HEK293 (cell line): ENCODE measurements at regions not wholly inside any gene's neighbourhood (a gene's known extent, or its start where the extent isn't known, plus 50 kb on each side); places are given as distances from the start of the nearest gene placed in this dataset.

Experiments used
- CTCF ChIA-PET: fragments of 350-600 bp; formaldehyde crosslinking; extraction: SDS; loops from one replicate; lab custom pipeline; 2021; ENCODE audit warnings: antibody characterized with exemption; lab: Yijun Ruan, JAX
- POLR2A ChIA-PET: fragments of 300-600 bp; formaldehyde crosslinking; extraction: SDS; loops from one replicate; lab custom pipeline; 2020; ENCODE audit warnings: antibody characterized with exemption, inconsistent platforms; lab: Yijun Ruan, JAX
- H3K27ac ChIP-seq: fragments of 200-500 bp; sonication (Bioruptor generic); 2 replicates; pipeline ENCODE4 v1.5.1; 2014; ENCODE audit warnings: low read depth, low read length, control low read depth, inconsistent platforms; ENCODE audit errors: extremely low read depth
- H3K36me3 ChIP-seq, 2 experiments: fragments of 200-500 bp in 1 of 2; sonication (Bioruptor generic) in 1 of 2; 1 replicate in 1 of 2; 2 replicates in 1 of 2; pipeline ENCODE4 v1.5.1; 2014 to 2017; ENCODE audit warnings: inconsistent platforms in 2 of 2, low read length in 2 of 2; ENCODE audit not compliant: control insufficient read depth in 2 of 2, insufficient read depth in 1 of 2
- H3K4me1 ChIP-seq: fragments of 200-500 bp; sonication (Bioruptor generic); 2 replicates; pipeline ENCODE4 v1.5.1; 2014; ENCODE audit warnings: mild to moderate bottlenecking, low read length, inconsistent platforms; ENCODE audit not compliant: control insufficient read depth, insufficient read depth
- H3K4me3 ChIP-seq: 2 replicates; pipeline ENCODE4 v1.5.1; 2011; ENCODE audit warnings: low read depth, mild to moderate bottlenecking, control low read depth, low read length, moderate library complexity
- H3K9me3 ChIP-seq: fragments of 200-500 bp; sonication (Bioruptor generic); 2 replicates; pipeline ENCODE4 v1.5.1; 2014; ENCODE audit warnings: low read depth, low read length, inconsistent platforms; ENCODE audit not compliant: control insufficient read depth, insufficient read depth
- EGR2 ChIP-seq: fragments of 450-650 bp; formaldehyde crosslinking; IDR thresholded peaks from 2 replicates; pipeline ENCODE4 v1.5.1; 2016; ENCODE audit warnings: low read depth, missing biosample characterization, missing genetic modification characterization
- GLI4 ChIP-seq: fragments of 450-650 bp; formaldehyde crosslinking; IDR thresholded peaks from 2 replicates; pipeline ENCODE4 v1.5.1; 2016; ENCODE audit warnings: missing biosample characterization, missing genetic modification characterization
- HOXA7 ChIP-seq: sonication (generic); formaldehyde crosslinking; IDR thresholded peaks from 2 replicates; pipeline ENCODE4 v1.8.1; 2022; ENCODE audit warnings: missing genetic modification reagents, borderline replicate concordance
- OVOL3 ChIP-seq: fragments of 450-650 bp; formaldehyde crosslinking; IDR thresholded peaks from 2 replicates; pipeline ENCODE4 v1.5.1; 2016; ENCODE audit warnings: missing biosample characterization, missing genetic modification characterization
- PRDM10 ChIP-seq: fragments of 450-650 bp; formaldehyde crosslinking; IDR thresholded peaks from 2 replicates; pipeline ENCODE4 v1.5.1; 2016; ENCODE audit warnings: missing biosample characterization, missing genetic modification characterization
- SP3 ChIP-seq: fragments of 450-650 bp; formaldehyde crosslinking; IDR thresholded peaks from 2 replicates; pipeline ENCODE4 v1.5.1; 2016; ENCODE audit warnings: missing biosample characterization, missing genetic modification characterization
- SP7 ChIP-seq: fragments of 450-650 bp; formaldehyde crosslinking; IDR thresholded peaks from 2 replicates; pipeline ENCODE4 v1.5.1; 2016; ENCODE audit warnings: missing biosample characterization, missing genetic modification characterization
- ZNF174 ChIP-seq: fragments of 450-650 bp; formaldehyde crosslinking; IDR thresholded peaks from 2 replicates; pipeline ENCODE4 v1.5.0; 2017; ENCODE audit warnings: missing biosample characterization, mild to moderate bottlenecking, missing genetic modification characterization
- ZNF24 ChIP-seq: fragments of 450-650 bp; formaldehyde crosslinking; IDR thresholded peaks from 2 replicates; pipeline ENCODE4 v1.5.1; 2016; ENCODE audit warnings: missing biosample characterization, missing genetic modification characterization
- ZNF311 ChIP-seq: fragments of 450-650 bp; formaldehyde crosslinking; IDR thresholded peaks from 2 replicates; pipeline ENCODE4 v1.5.1; 2017; ENCODE audit warnings: missing biosample characterization, missing genetic modification characterization, borderline replicate concordance
- ZNF324 ChIP-seq: fragments of 450-650 bp; formaldehyde crosslinking; IDR thresholded peaks from 2 replicates; pipeline ENCODE4 v1.5.1; 2016; ENCODE audit warnings: missing biosample characterization, missing genetic modification characterization
- ZNF341 ChIP-seq: fragments of 450-650 bp; formaldehyde crosslinking; IDR thresholded peaks from 2 replicates; pipeline ENCODE4; 2016; ENCODE audit warnings: low read depth, missing biosample characterization, missing genetic modification characterization
- ZNF404 ChIP-seq: fragments of 450-650 bp; formaldehyde crosslinking; IDR thresholded peaks from 2 replicates; pipeline ENCODE4 v1.5.1; 2017; ENCODE audit warnings: missing biosample characterization, missing genetic modification characterization
- ZNF433 ChIP-seq: fragments of 450-650 bp; formaldehyde crosslinking; IDR thresholded peaks from 2 replicates; pipeline ENCODE4 v1.5.1; 2016; ENCODE audit warnings: missing biosample characterization, missing genetic modification characterization, low read depth
- ZNF521 ChIP-seq: fragments of 450-650 bp; formaldehyde crosslinking; IDR thresholded peaks from 2 replicates; pipeline ENCODE4 v1.5.1; 2017; ENCODE audit warnings: missing biosample characterization, mild to moderate bottlenecking, missing genetic modification characterization
- ZNF561 ChIP-seq: fragments of 450-650 bp; IDR thresholded peaks from 2 replicates; pipeline ENCODE4 v1.5.1; 2018; ENCODE audit warnings: missing biosample characterization, missing genetic modification characterization, borderline replicate concordance
- ZXDB ChIP-seq: fragments of 450-650 bp; formaldehyde crosslinking; IDR thresholded peaks from 2 replicates; pipeline ENCODE4 v1.5.1; 2016; ENCODE audit warnings: missing biosample characterization, missing genetic modification characterization
- TF ChIP-seq, protein P1 (sequence below): fragments of 450-650 bp; formaldehyde crosslinking; IDR thresholded peaks from 2 replicates; pipeline ENCODE4 v1.5.1; 2017; ENCODE audit warnings: missing biosample characterization, missing genetic modification characterization
- TF ChIP-seq, protein P2 (sequence below): fragments of 450-650 bp; formaldehyde crosslinking; IDR thresholded peaks from 2 replicates; pipeline ENCODE4 v1.5.0; 2017; ENCODE audit warnings: missing biosample characterization, missing genetic modification characterization, borderline replicate concordance
- TF ChIP-seq, protein P3 (sequence below): fragments of 450-650 bp; IDR thresholded peaks from 2 replicates; pipeline ENCODE4 v1.5.1; 2018; ENCODE audit warnings: missing biosample characterization, missing genetic modification characterization

DNA sequence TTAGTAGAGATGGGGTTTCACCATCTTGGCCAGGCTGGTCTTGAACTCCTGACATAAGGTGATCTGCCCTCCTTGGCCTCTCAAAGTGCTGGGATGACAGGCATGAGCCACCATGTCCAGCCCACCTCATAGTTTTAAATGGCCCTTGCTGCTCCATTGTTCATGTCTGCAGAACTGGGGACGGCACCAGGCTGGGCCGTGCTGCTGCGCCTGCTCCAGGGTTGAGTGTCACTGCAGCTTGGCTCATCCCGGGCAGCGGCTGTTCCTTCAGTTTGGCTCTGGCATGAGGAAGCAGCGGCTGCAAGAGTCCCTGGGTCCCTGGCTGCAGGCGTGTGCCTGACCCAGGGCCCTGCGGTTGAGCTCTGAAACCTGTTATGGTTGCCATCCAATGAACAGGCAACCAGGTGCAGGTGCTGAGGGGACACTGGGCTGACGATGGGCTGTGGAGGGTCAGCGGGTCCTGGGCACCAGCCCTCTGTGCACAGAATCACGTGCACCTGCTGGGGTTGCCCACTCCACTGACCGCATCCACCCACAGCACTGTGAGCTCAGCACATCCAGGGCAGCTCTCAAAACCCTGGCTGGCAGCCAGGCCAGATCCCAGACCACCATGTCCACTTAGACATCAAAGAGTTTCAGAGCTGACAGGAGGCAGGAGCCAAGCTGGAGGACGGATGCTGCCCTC lies 70.2 kb upstream of the PPP2R2D start:
- no peaks in the 10 kb centered on the region for H3K4me1 ChIP-seq
- TF ChIP-seq, protein P1, sequence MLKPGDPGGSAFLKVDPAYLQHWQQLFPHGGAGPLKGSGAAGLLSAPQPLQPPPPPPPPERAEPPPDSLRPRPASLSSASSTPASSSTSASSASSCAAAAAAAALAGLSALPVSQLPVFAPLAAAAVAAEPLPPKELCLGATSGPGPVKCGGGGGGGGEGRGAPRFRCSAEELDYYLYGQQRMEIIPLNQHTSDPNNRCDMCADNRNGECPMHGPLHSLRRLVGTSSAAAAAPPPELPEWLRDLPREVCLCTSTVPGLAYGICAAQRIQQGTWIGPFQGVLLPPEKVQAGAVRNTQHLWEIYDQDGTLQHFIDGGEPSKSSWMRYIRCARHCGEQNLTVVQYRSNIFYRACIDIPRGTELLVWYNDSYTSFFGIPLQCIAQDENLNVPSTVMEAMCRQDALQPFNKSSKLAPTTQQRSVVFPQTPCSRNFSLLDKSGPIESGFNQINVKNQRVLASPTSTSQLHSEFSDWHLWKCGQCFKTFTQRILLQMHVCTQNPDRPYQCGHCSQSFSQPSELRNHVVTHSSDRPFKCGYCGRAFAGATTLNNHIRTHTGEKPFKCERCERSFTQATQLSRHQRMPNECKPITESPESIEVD (tag by site-specific recombination), result no peak
- TF ChIP-seq ZNF24 (tag by site-specific recombination), result no peak
- TF ChIP-seq ZNF561 (tag by site-specific recombination), result no peak
- TF ChIP-seq GLI4 (tag by site-specific recombination), result no peak
- TF ChIP-seq ZXDB, result no peak
- no peak for TF ChIP-seq ZNF341 (tag by site-specific recombination)
- no peak for TF ChIP-seq PRDM10 (tag by site-specific recombination)
- TF ChIP-seq, protein P2, sequence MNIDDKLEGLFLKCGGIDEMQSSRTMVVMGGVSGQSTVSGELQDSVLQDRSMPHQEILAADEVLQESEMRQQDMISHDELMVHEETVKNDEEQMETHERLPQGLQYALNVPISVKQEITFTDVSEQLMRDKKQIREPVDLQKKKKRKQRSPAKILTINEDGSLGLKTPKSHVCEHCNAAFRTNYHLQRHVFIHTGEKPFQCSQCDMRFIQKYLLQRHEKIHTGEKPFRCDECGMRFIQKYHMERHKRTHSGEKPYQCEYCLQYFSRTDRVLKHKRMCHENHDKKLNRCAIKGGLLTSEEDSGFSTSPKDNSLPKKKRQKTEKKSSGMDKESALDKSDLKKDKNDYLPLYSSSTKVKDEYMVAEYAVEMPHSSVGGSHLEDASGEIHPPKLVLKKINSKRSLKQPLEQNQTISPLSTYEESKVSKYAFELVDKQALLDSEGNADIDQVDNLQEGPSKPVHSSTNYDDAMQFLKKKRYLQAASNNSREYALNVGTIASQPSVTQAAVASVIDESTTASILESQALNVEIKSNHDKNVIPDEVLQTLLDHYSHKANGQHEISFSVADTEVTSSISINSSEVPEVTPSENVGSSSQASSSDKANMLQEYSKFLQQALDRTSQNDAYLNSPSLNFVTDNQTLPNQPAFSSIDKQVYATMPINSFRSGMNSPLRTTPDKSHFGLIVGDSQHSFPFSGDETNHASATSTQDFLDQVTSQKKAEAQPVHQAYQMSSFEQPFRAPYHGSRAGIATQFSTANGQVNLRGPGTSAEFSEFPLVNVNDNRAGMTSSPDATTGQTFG (tag by site-specific recombination), result no peak
- TF ChIP-seq ZNF174 (tag by site-specific recombination), result no peak
- TF ChIP-seq ZNF311 (tag by site-specific recombination), result no peak
- TF ChIP-seq OVOL3 (tag by site-specific recombination), result no peak
- TF ChIP-seq ZNF521 (tag by site-specific recombination), result no peak
- no peak for TF ChIP-seq ZNF324
- no peak for TF ChIP-seq EGR2 (tag by site-specific recombination)
- TF ChIP-seq SP3, result no peak
- TF ChIP-seq SP7, result no peak
- TF ChIP-seq ZNF433 (tag by site-specific recombination), result no peak
- TF ChIP-seq, protein P3, sequence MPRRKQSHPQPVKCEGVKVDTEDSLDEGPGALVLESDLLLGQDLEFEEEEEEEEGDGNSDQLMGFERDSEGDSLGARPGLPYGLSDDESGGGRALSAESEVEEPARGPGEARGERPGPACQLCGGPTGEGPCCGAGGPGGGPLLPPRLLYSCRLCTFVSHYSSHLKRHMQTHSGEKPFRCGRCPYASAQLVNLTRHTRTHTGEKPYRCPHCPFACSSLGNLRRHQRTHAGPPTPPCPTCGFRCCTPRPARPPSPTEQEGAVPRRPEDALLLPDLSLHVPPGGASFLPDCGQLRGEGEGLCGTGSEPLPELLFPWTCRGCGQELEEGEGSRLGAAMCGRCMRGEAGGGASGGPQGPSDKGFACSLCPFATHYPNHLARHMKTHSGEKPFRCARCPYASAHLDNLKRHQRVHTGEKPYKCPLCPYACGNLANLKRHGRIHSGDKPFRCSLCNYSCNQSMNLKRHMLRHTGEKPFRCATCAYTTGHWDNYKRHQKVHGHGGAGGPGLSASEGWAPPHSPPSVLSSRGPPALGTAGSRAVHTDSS (tag by site-specific recombination), result no peak
- no peak for TF ChIP-seq HOXA7 (CRISPR knock-in tag)
- no peak for TF ChIP-seq ZNF404 (tag by site-specific recombination)
- TF ChIP-seq, all 188 proteins: peak for 0
- Histone ChIP-seq H3K4me3 (no peak overlapping the region), H3K27ac (no peak overlapping the region), H3K9me3 (no peaks in the 10 kb centered on the region), H3K36me3 (no peaks in the 10 kb centered on the region)
- CTCF ChIA-PET, result no interaction called here
- POLR2A ChIA-PET, result no interaction called here
